ENCODE measurements at regions not wholly inside any gene's neighbourhood (a gene's known extent, or its start where the extent isn't known, plus 50 kb on each side); places are given as distances from the start of the nearest gene placed in this dataset.

GRCh38 chr20:57911512-57912226 is 201.9 kb upstream of the PMEPA1 start:
- H3K27me3 ChIP-seq (ENCODE audit: control insufficient read depth, insufficient read depth, low read length, poor library complexity, severe bottlenecking): no peaks in the 10 kb centered on the region
- H3K4me1 ChIP-seq (ENCODE audit: control insufficient read depth, insufficient read depth, low read length): no peaks in the 10 kb centered on the region
- H3K27ac ChIP-seq (ENCODE audit: insufficient read depth, low read depth, low read length, poor library complexity, severe bottlenecking): no peak overlapping the region
- no peaks in the 10 kb centered on the region for H3K36me3 ChIP-seq (ENCODE audit: control insufficient read depth, insufficient read depth, low read length)
- no peaks in the 10 kb centered on the region for H3K9me3 ChIP-seq (ENCODE audit: control insufficient read depth, low read length)
- H3K4me3 ChIP-seq (ENCODE audit: insufficient read depth, low read depth, low read length): no peak overlapping the region
- WGBS, 2 experiments: 92 to 95% methylated on average over 14 of the region's 14 CpGs

- Histone ChIP-seq H3K4me1 (ENCODE audit: control insufficient read depth, insufficient read depth, low read length) (no peaks in the 10 kb centered on the region), H3K27me3 (ENCODE audit: control insufficient read depth, insufficient read depth, low read length, poor library complexity, severe bottlenecking) (no peaks in the 10 kb centered on the region), H3K27ac (ENCODE audit: insufficient read depth, low read depth, low read length, poor library complexity, severe bottlenecking) (no peak overlapping the region), H3K9me3 (ENCODE audit: control insufficient read depth, low read length) (no peaks in the 10 kb centered on the region), H3K4me3 (ENCODE audit: insufficient read depth, low read depth, low read length) (no peak overlapping the region), H3K36me3 (ENCODE audit: control insufficient read depth, insufficient read depth, low read length) (no peaks in the 10 kb centered on the region)
- WGBS, 2 experiments: 92 to 100% methylated on average over 1 of the region's 1 CpG
These were observed 200.9 kb upstream of the PMEPA1 start for GRCh38 chr20:57910716-57911115.

- no peaks in the 10 kb centered on the region for H3K9me3 ChIP-seq (ENCODE audit: control insufficient read depth, low read length)
- no peaks in the 10 kb centered on the region for H3K27me3 ChIP-seq (ENCODE audit: control insufficient read depth, insufficient read depth, low read length, poor library complexity, severe bottlenecking)
- 90 to 94% methylated on average over 4 of the region's 4 CpGs for WGBS, 2 experiments
- no peaks in the 10 kb centered on the region for H3K36me3 ChIP-seq (ENCODE audit: control insufficient read depth, insufficient read depth, low read length)
- H3K4me3 ChIP-seq (ENCODE audit: insufficient read depth, low read depth, low read length): no peak overlapping the region
- H3K27ac ChIP-seq (ENCODE audit: insufficient read depth, low read depth, low read length, poor library complexity, severe bottlenecking): no peak overlapping the region
- no peaks in the 10 kb centered on the region for H3K4me1 ChIP-seq (ENCODE audit: control insufficient read depth, insufficient read depth, low read length)
These were observed 200.0 kb upstream of the PMEPA1 start for GRCh38 chr20:57909763-57910331.

GRCh38 chr20:57908704-57909630 is 199.2 kb upstream of the PMEPA1 start:
- no peaks in the 10 kb centered on the region for H3K9me3 ChIP-seq (ENCODE audit: control insufficient read depth, low read length)
- H3K36me3 ChIP-seq (ENCODE audit: control insufficient read depth, insufficient read depth, low read length): no peaks in the 10 kb centered on the region
- H3K4me1 ChIP-seq (ENCODE audit: control insufficient read depth, insufficient read depth, low read length): no peaks in the 10 kb centered on the region
- 86 to 89% methylated on average over 14 of the region's 14 CpGs for WGBS, 2 experiments
- no peaks in the 10 kb centered on the region for H3K27me3 ChIP-seq (ENCODE audit: control insufficient read depth, insufficient read depth, low read length, poor library complexity, severe bottlenecking)
- no peak overlapping the region for H3K4me3 ChIP-seq (ENCODE audit: insufficient read depth, low read depth, low read length)
- no peak overlapping the region for H3K27ac ChIP-seq (ENCODE audit: insufficient read depth, low read depth, low read length, poor library complexity, severe bottlenecking)

- Histone ChIP-seq H3K4me3 (ENCODE audit: insufficient read depth, low read depth, low read length) (no peak overlapping the region), H3K36me3 (ENCODE audit: control insufficient read depth, insufficient read depth, low read length) (no peaks in the 10 kb centered on the region), H3K27ac (ENCODE audit: insufficient read depth, low read depth, low read length, poor library complexity, severe bottlenecking) (no peak overlapping the region), H3K27me3 (ENCODE audit: control insufficient read depth, insufficient read depth, low read length, poor library complexity, severe bottlenecking) (no peaks in the 10 kb centered on the region), H3K9me3 (ENCODE audit: control insufficient read depth, low read length) (no peaks in the 10 kb centered on the region), H3K4me1 (ENCODE audit: control insufficient read depth, insufficient read depth, low read length) (no peaks in the 10 kb centered on the region)
- WGBS, 2 experiments: 94% methylated on average over 9 of the region's 9 CpGs
These were observed 198.4 kb upstream of the PMEPA1 start for GRCh38 chr20:57908226-57908625.

GRCh38 chr20:57907131-57908000 is 197.6 kb upstream of the PMEPA1 start:
- Histone ChIP-seq H3K4me1 (ENCODE audit: control insufficient read depth, insufficient read depth, low read length) (no peaks in the 10 kb centered on the region), H3K9me3 (ENCODE audit: control insufficient read depth, low read length) (no peaks in the 10 kb centered on the region), H3K27ac (ENCODE audit: insufficient read depth, low read depth, low read length, poor library complexity, severe bottlenecking) (no peak overlapping the region), H3K4me3 (ENCODE audit: insufficient read depth, low read depth, low read length) (no peak overlapping the region), H3K36me3 (ENCODE audit: control insufficient read depth, insufficient read depth, low read length) (no peaks in the 10 kb centered on the region), H3K27me3 (ENCODE audit: control insufficient read depth, insufficient read depth, low read length, poor library complexity, severe bottlenecking) (no peaks in the 10 kb centered on the region)
- WGBS, 2 experiments: 92 to 94% methylated on average over 20 of the region's 20 CpGs

- 94 to 95% methylated on average over 5 of the region's 5 CpGs for WGBS, 2 experiments
- H3K36me3 ChIP-seq (ENCODE audit: control insufficient read depth, insufficient read depth, low read length): no peaks in the 10 kb centered on the region
- H3K4me3 ChIP-seq (ENCODE audit: insufficient read depth, low read depth, low read length): no peak overlapping the region
- H3K4me1 ChIP-seq (ENCODE audit: control insufficient read depth, insufficient read depth, low read length): peaks cover under 1% of the 10 kb centered on the region
- H3K9me3 ChIP-seq (ENCODE audit: control insufficient read depth, low read length): no peaks in the 10 kb centered on the region
- H3K27ac ChIP-seq (ENCODE audit: insufficient read depth, low read depth, low read length, poor library complexity, severe bottlenecking): no peak overlapping the region
- H3K27me3 ChIP-seq (ENCODE audit: control insufficient read depth, insufficient read depth, low read length, poor library complexity, severe bottlenecking): no peaks in the 10 kb centered on the region
These were observed 195.6 kb upstream of the PMEPA1 start for GRCh38 chr20:57905448-57905847.

GRCh38 chr20:57904314-57905105 is 194.7 kb upstream of the PMEPA1 start:
- Histone ChIP-seq H3K27me3 (ENCODE audit: control insufficient read depth, insufficient read depth, low read length, poor library complexity, severe bottlenecking) (no peaks in the 10 kb centered on the region), H3K9me3 (ENCODE audit: control insufficient read depth, low read length) (no peaks in the 10 kb centered on the region), H3K4me1 (ENCODE audit: control insufficient read depth, insufficient read depth, low read length) (peaks cover 5% of the 10 kb centered on the region), H3K4me3 (ENCODE audit: insufficient read depth, low read depth, low read length) (no peak overlapping the region), H3K27ac (ENCODE audit: insufficient read depth, low read depth, low read length, poor library complexity, severe bottlenecking) (no peak overlapping the region), H3K36me3 (ENCODE audit: control insufficient read depth, insufficient read depth, low read length) (no peaks in the 10 kb centered on the region)
- WGBS, 2 experiments: 96 to 98% methylated on average over 10 of the region's 10 CpGs

- Histone ChIP-seq H3K9me3 (ENCODE audit: control insufficient read depth, low read length) (no peaks in the 10 kb centered on the region), H3K4me1 (ENCODE audit: control insufficient read depth, insufficient read depth, low read length) (peaks cover 5% of the 10 kb centered on the region), H3K36me3 (ENCODE audit: control insufficient read depth, insufficient read depth, low read length) (no peaks in the 10 kb centered on the region), H3K27ac (ENCODE audit: insufficient read depth, low read depth, low read length, poor library complexity, severe bottlenecking) (no peak overlapping the region), H3K4me3 (ENCODE audit: insufficient read depth, low read depth, low read length) (no peak overlapping the region), H3K27me3 (ENCODE audit: control insufficient read depth, insufficient read depth, low read length, poor library complexity, severe bottlenecking) (no peaks in the 10 kb centered on the region)
- WGBS, 2 experiments: 89 to 100% methylated on average over 1 of the region's 1 CpG
These were observed 192.7 kb upstream of the PMEPA1 start for GRCh38 chr20:57902473-57902872.

Measured in ectodermal cell (in vitro differentiated cells).